Nephron (organoid): ENCODE measurements at regions not wholly inside any gene's neighbourhood (a gene's known extent, or its start where the extent isn't known, plus 50 kb on each side); places are given as distances from the start of the nearest gene placed in this dataset.

Source experiments
- H3K27ac Mint-ChIP-seq, 3 experiments: 2 replicates each; pipeline ENCODE4 v1.8.0; 2020; ENCODE audit warnings: mixed read lengths in 3 of 3, mild to moderate bottlenecking in 2 of 3, moderate library complexity in 1 of 3
- H3K27me3 Mint-ChIP-seq: 2 replicates; pipeline ENCODE4 v1.8.0; 2021; ENCODE audit warnings: low read depth, mild to moderate bottlenecking, moderate library complexity, mixed read lengths
- H3K36me3 Mint-ChIP-seq: 2 replicates; pipeline ENCODE4 v1.8.0; 2020; ENCODE audit warnings: low read depth, mixed read lengths
- H3K4me1 Mint-ChIP-seq: 2 replicates; pipeline ENCODE4 v1.8.0; 2020; ENCODE audit warnings: mixed read lengths
- H3K4me3 Mint-ChIP-seq, 3 experiments: 2 replicates each; pipeline ENCODE4 v1.8.0; 2020; ENCODE audit warnings: mild to moderate bottlenecking in 3 of 3, mixed read lengths in 3 of 3, moderate library complexity in 2 of 3
- H3K9me3 Mint-ChIP-seq: 2 replicates; pipeline ENCODE4 v1.8.0; 2020; ENCODE audit warnings: mixed read lengths
- CTCF ChIP-seq, 3 experiments: fragments of 200-600 bp; sonication (generic); IDR thresholded peaks; one replicate each; pipeline ENCODE4 v1.5.0; 2021; ENCODE audit warnings: antibody characterized with exemption in 3 of 3; ENCODE audit not compliant: unreplicated experiment in 3 of 3

DNA sequence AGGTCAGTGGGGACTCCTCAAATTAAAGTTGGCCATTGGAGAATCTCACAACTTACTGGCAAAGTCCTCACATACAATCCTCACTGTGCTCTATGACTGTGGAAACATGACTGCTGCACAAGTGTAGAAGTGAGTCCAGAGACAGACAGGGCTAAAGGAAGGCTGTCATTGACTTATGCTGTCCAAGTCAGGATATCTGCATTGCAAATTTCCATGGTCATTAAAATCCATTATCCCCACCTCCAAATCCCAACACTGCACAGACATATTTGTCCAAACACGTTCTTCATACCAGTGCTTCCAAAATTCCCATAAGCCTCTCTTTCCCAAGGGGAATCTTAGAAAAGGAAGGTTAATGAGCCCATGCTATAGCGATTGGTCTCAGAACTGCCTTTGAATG, 396.8 kb upstream of the ANKRD30A start:
- Mint-ChIP-seq H3K36me3 (peaks cover 1% of the 10 kb centered on the region), H3K27me3 (peaks cover 3% of the 10 kb centered on the region), H3K4me1 (peaks cover 14% of the 10 kb centered on the region), H3K4me3 (no peak overlapping the region), H3K27ac (no peak overlapping the region), H3K9me3 (peaks cover 7% of the 10 kb centered on the region)
- TF ChIP-seq CTCF (IDR thresholded peaks at IDR 0.05; ENCODE audit: unreplicated experiment in 3 of 3) = no peak

GRCh38 chr10:36725581-36726520, 399.5 kb upstream of the ANKRD30A start:
- H3K27me3 Mint-ChIP-seq = peaks cover 12% of the 10 kb centered on the region

DNA sequence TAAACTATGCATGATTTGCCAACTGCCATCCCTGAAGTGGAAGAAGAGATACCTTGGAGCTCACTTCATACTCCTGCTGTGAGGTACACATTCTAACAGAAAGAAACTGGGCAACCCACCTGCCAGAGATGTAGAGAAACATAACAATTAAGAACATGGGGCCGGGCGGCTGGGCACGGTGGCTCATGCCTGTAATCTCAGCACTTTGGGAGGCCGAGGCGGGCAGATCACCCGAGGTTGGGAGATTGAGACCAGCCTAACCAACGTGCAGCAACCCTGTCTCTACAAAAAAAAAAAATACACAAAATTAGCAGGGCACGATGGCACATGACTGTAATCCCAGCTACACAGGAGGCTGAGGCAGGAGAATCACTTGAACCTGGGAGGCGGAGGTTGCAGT, 402.6 kb upstream of the ANKRD30A start:
- H3K4me1 Mint-ChIP-seq = peaks cover 27% of the 10 kb centered on the region
- no peak for TF ChIP-seq CTCF (IDR thresholded peaks at IDR 0.05; ENCODE audit: unreplicated experiment in 3 of 3)
- no peaks in the 10 kb centered on the region for H3K36me3 Mint-ChIP-seq
- peaks cover 12% of the 10 kb centered on the region for H3K27me3 Mint-ChIP-seq
- peaks cover 3% of the 10 kb centered on the region for H3K9me3 Mint-ChIP-seq
- peak overlapping the region in 1 of 3 experiments; percentile 55 for H3K27ac Mint-ChIP-seq
- H3K4me3 Mint-ChIP-seq = no peak overlapping the region

More at GRCh38 chr10:36725581-36726520, 399.5 kb upstream of the ANKRD30A start:
- Mint-ChIP-seq H3K27ac (peak overlapping the region; percentile 12 to 71 (median 26)), H3K4me3 (no peak overlapping the region), H3K36me3 (no peaks in the 10 kb centered on the region), H3K4me1 (peaks cover 27% of the 10 kb centered on the region), H3K9me3 (peaks cover 3% of the 10 kb centered on the region)
- TF ChIP-seq CTCF (IDR thresholded peaks at IDR 0.05; ENCODE audit: unreplicated experiment in 3 of 3) = peak; percentile 29 to 63 (median 34)

DNA sequence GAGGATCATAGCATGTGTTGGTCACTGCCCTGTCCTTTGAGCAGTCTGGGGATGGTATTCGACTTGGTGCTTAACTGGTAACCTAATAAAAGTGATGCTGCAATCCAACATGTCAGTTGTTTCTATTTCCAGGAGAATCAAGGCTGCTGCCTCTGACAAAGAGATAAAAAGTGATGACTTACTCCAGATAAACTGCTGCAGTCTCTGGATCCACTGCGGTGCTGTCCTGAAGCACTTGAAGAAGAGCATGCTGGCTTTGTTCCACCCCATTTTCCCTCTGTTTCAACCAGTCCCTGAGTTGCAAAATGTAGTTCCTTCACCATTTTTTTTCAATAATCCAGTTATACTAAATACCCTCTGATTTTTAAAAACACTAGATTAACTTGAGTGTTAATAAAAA, 403.5 kb upstream of the ANKRD30A start:
- Mint-ChIP-seq H3K27me3 (peaks cover 9% of the 10 kb centered on the region), H3K9me3 (peaks cover 3% of the 10 kb centered on the region), H3K36me3 (peaks cover 3% of the 10 kb centered on the region), H3K27ac (peak overlapping the region in 1 of 3 experiments; percentile 5), H3K4me3 (no peak overlapping the region), H3K4me1 (peaks cover 27% of the 10 kb centered on the region)
- no peak for TF ChIP-seq CTCF (IDR thresholded peaks at IDR 0.05; ENCODE audit: unreplicated experiment in 3 of 3)

DNA sequence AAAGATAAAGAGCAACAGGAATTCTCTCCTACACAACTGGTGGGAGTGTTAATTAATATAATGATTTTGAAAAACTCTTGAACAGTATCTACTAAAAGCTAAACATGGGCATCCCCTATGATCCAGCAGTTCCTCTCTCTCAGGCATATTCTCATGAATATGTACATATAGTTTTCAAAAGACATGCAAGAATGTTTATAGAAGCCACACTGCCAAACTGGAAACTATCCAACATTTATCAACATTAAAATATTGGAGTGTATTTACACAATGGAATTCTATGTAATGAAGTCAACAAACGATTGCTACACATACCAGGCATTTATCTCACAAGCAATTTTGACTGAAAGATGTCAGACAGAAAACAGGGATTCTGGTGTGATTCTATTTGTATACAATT, 404.5 kb upstream of the ANKRD30A start:
- Mint-ChIP-seq H3K4me3 (no peak overlapping the region), H3K27ac (no peak overlapping the region), H3K27me3 (peaks cover 9% of the 10 kb centered on the region), H3K9me3 (peaks cover 3% of the 10 kb centered on the region), H3K4me1 (peaks cover 24% of the 10 kb centered on the region), H3K36me3 (peaks cover 3% of the 10 kb centered on the region)
- TF ChIP-seq CTCF (IDR thresholded peaks at IDR 0.05; ENCODE audit: unreplicated experiment in 3 of 3) = no peak
